ENCODE measurements at regions not wholly inside any gene's neighbourhood (a gene's known extent, or its start where the extent isn't known, plus 50 kb on each side); places are given as distances from the start of the nearest gene placed in this dataset.

GRCh38 chr7:51783241-51783640 lies 466.6 kb upstream of the COBL start:
- H3K4me1 ChIP-seq (ENCODE audit: insufficient read depth, low read length), result no peaks in the 10 kb centered on the region
- no peaks in the 10 kb centered on the region for H3K36me3 Mint-ChIP-seq (ENCODE audit: low read depth)
- H3K27me3 ChIP-seq (ENCODE audit: control insufficient read depth in 1 of 2, insufficient read depth in 2 of 2, low read length in 2 of 2), result no peaks in the 10 kb centered on the region
- intact Hi-C loops (cut with DNase I, micrococcal nuclease), result no loop called here
- H3K27me3 Mint-ChIP-seq, result no peaks in the 10 kb centered on the region
- POLR2A ChIA-PET, result no interaction called here
- H3K9me3 ChIP-seq (ENCODE audit: control insufficient read depth in 1 of 2, insufficient read depth in 1 of 2, low read length in 2 of 2), result peaks cover 0 to 8% of the 10 kb centered on the region in 2 experiments
- no peak overlapping the region for H3K4me3 Mint-ChIP-seq
- DNase-seq, result no peak
- CTCF ChIA-PET, result no interaction called here
- no peaks in the 10 kb centered on the region for H3K36me3 ChIP-seq (ENCODE audit: insufficient read depth, low read length)
- no peak overlapping the region for H3K27ac Mint-ChIP-seq
- H3K4me3 ChIP-seq (ENCODE audit: low read length), result no peak overlapping the region
- no peak overlapping the region for H3K27ac ChIP-seq (ENCODE audit: low read depth in 1 of 2, low read length in 2 of 2)
- H3K4me1 Mint-ChIP-seq (ENCODE audit: low read depth), result no peaks in the 10 kb centered on the region
- no peak for ATAC-seq (ENCODE audit: poor library complexity)
- peaks cover 13% of the 10 kb centered on the region for H3K9me3 Mint-ChIP-seq
- no peak for TF ChIP-seq CTCF (IDR thresholded peaks at IDR 0.05)

- Histone ChIP-seq H3K4me3 (ENCODE audit: low read length) (no peak overlapping the region), H3K4me1 (ENCODE audit: insufficient read depth, low read length) (no peaks in the 10 kb centered on the region), H3K27me3 (ENCODE audit: control insufficient read depth in 1 of 2, insufficient read depth in 2 of 2, low read length in 2 of 2) (no peaks in the 10 kb centered on the region), H3K36me3 (ENCODE audit: insufficient read depth, low read length) (no peaks in the 10 kb centered on the region), H3K27ac (ENCODE audit: low read depth in 1 of 2, low read length in 2 of 2) (no peak overlapping the region), H3K9me3 (ENCODE audit: control insufficient read depth in 1 of 2, insufficient read depth in 1 of 2, low read length in 2 of 2) (peaks cover 0 to 14% of the 10 kb centered on the region in 2 experiments)
- Mint-ChIP-seq H3K36me3 (ENCODE audit: low read depth) (no peaks in the 10 kb centered on the region), H3K27ac (no peak overlapping the region), H3K9me3 (peaks cover 11% of the 10 kb centered on the region), H3K4me1 (ENCODE audit: low read depth) (no peaks in the 10 kb centered on the region), H3K27me3 (no peaks in the 10 kb centered on the region), H3K4me3 (no peak overlapping the region)
- no peak for ATAC-seq (ENCODE audit: poor library complexity)
- intact Hi-C loops (cut with DNase I, micrococcal nuclease), result no loop called here
- no peak for TF ChIP-seq CTCF (IDR thresholded peaks at IDR 0.05)
- DNase-seq, result no peak
- CTCF ChIA-PET, result no interaction called here
- POLR2A ChIA-PET, result no interaction called here
These were observed 461.5 kb upstream of the COBL start for GRCh38 chr7:51778121-51778520.

GRCh38 chr7:51774178-51774577 lies 457.6 kb upstream of the COBL start:
- H3K4me1 Mint-ChIP-seq (ENCODE audit: low read depth), result no peaks in the 10 kb centered on the region
- POLR2A ChIA-PET, result no interaction called here

More at GRCh38 chr7:51774178-51774577, 457.6 kb upstream of the COBL start:
- Mint-ChIP-seq H3K27me3 (no peaks in the 10 kb centered on the region), H3K36me3 (ENCODE audit: low read depth) (no peaks in the 10 kb centered on the region), H3K27ac (no peak overlapping the region), H3K9me3 (no peaks in the 10 kb centered on the region), H3K4me3 (no peak overlapping the region)
- Histone ChIP-seq H3K4me1 (ENCODE audit: insufficient read depth, low read length) (no peaks in the 10 kb centered on the region), H3K4me3 (ENCODE audit: low read length) (no peak overlapping the region), H3K27me3 (ENCODE audit: control insufficient read depth in 1 of 2, insufficient read depth in 2 of 2, low read length in 2 of 2) (no peaks in the 10 kb centered on the region), H3K9me3 (ENCODE audit: control insufficient read depth in 1 of 2, insufficient read depth in 1 of 2, low read length in 2 of 2) (peaks cover 0 to 15% of the 10 kb centered on the region in 2 experiments), H3K36me3 (ENCODE audit: insufficient read depth, low read length) (no peaks in the 10 kb centered on the region), H3K27ac (ENCODE audit: low read depth in 1 of 2, low read length in 2 of 2) (no peak overlapping the region)
- TF ChIP-seq CTCF (IDR thresholded peaks at IDR 0.05), result no peak
- intact Hi-C loops (cut with DNase I, micrococcal nuclease), result no loop called here
- ATAC-seq (ENCODE audit: poor library complexity) (no peak), DNase-seq (no peak)
- CTCF ChIA-PET, result interaction anchor here (1.1 kb wide), 1 partner anchor 18 kb away, joined by 4 read pairs; no protein-coding TSS in a partner anchor

All from CD4-positive, alpha-beta T cell (primary cell).